ENCODE measurements at regions not wholly inside any gene's neighbourhood (a gene's known extent, or its start where the extent isn't known, plus 50 kb on each side); places are given as distances from the start of the nearest gene placed in this dataset.

GRCh38 chr18:37935086-37935485 lies 369.5 kb upstream of the CELF4 start:
- in situ Hi-C loops (cut with HindIII; ENCODE audit: low pct_unique_long_range_greater_than_20kb, low sequenced_read_pairs), result no loop called here

GRCh38 chr18:37930640-37931039 lies 365.0 kb upstream of the CELF4 start:
- no peak for DNase-seq (ENCODE audit: low read depth)
- in situ Hi-C loops (cut with HindIII; ENCODE audit: low pct_unique_long_range_greater_than_20kb, low sequenced_read_pairs), result no loop called here

More at GRCh38 chr18:37935086-37935485, 369.5 kb upstream of the CELF4 start:
- DNase-seq (ENCODE audit: low read depth), result no peak

- in situ Hi-C loops (cut with HindIII; ENCODE audit: low pct_unique_long_range_greater_than_20kb, low sequenced_read_pairs), result no loop called here
These were observed 356.6 kb upstream of the CELF4 start for GRCh38 chr18:37922162-37922561.

GRCh38 chr18:37920865-37921264 lies 355.3 kb upstream of the CELF4 start:
- no peak for DNase-seq (ENCODE audit: low read depth)
- in situ Hi-C loops (cut with HindIII; ENCODE audit: low pct_unique_long_range_greater_than_20kb, low sequenced_read_pairs), result no loop called here

More at GRCh38 chr18:37922162-37922561, 356.6 kb upstream of the CELF4 start:
- no peak for DNase-seq (ENCODE audit: low read depth)

GRCh38 chr18:37913051-37913450 lies 347.5 kb upstream of the CELF4 start:
- in situ Hi-C loops (cut with HindIII; ENCODE audit: low pct_unique_long_range_greater_than_20kb, low sequenced_read_pairs), result no loop called here

GRCh38 chr18:37902344-37902743 lies 336.7 kb upstream of the CELF4 start:
- no peak for DNase-seq (ENCODE audit: low read depth)
- in situ Hi-C loops (cut with HindIII; ENCODE audit: low pct_unique_long_range_greater_than_20kb, low sequenced_read_pairs), result no loop called here

More at GRCh38 chr18:37913051-37913450, 347.5 kb upstream of the CELF4 start:
- DNase-seq (ENCODE audit: low read depth), result no peak

- no peak for DNase-seq (ENCODE audit: low read depth)
- in situ Hi-C loops (cut with HindIII; ENCODE audit: low pct_unique_long_range_greater_than_20kb, low sequenced_read_pairs), result no loop called here
These were observed 334.7 kb upstream of the CELF4 start for GRCh38 chr18:37900326-37900725.

- in situ Hi-C loops (cut with HindIII; ENCODE audit: low pct_unique_long_range_greater_than_20kb, low sequenced_read_pairs), result no loop called here
- DNase-seq (ENCODE audit: low read depth), result no peak
These were observed 324.4 kb upstream of the CELF4 start for GRCh38 chr18:37889963-37890362.

- in situ Hi-C loops (cut with HindIII; ENCODE audit: low pct_unique_long_range_greater_than_20kb, low sequenced_read_pairs), result no loop called here
- DNase-seq (ENCODE audit: low read depth), result no peak
These were observed 309.1 kb upstream of the CELF4 start for GRCh38 chr18:37874721-37875120.

GRCh38 chr18:37873416-37873815 lies 307.8 kb upstream of the CELF4 start:
- DNase-seq (ENCODE audit: low read depth), result no peak
- in situ Hi-C loops (cut with HindIII; ENCODE audit: low pct_unique_long_range_greater_than_20kb, low sequenced_read_pairs), result no loop called here

- no peak for DNase-seq (ENCODE audit: low read depth)
- in situ Hi-C loops (cut with HindIII; ENCODE audit: low pct_unique_long_range_greater_than_20kb, low sequenced_read_pairs), result no loop called here
These were observed 307.0 kb upstream of the CELF4 start for GRCh38 chr18:37872562-37872961.

GRCh38 chr18:37871561-37871960 lies 306.0 kb upstream of the CELF4 start:
- DNase-seq (ENCODE audit: low read depth), result no peak
- in situ Hi-C loops (cut with HindIII; ENCODE audit: low pct_unique_long_range_greater_than_20kb, low sequenced_read_pairs), result no loop called here

GRCh38 chr18:37869051-37869450 lies 303.5 kb upstream of the CELF4 start:
- DNase-seq (ENCODE audit: low read depth), result no peak
- in situ Hi-C loops (cut with HindIII; ENCODE audit: low pct_unique_long_range_greater_than_20kb, low sequenced_read_pairs), result no loop called here

GRCh38 chr18:37864122-37864521 lies 298.5 kb upstream of the CELF4 start:
- DNase-seq (ENCODE audit: low read depth), result no peak
- in situ Hi-C loops (cut with HindIII; ENCODE audit: low pct_unique_long_range_greater_than_20kb, low sequenced_read_pairs), result no loop called here

- in situ Hi-C loops (cut with HindIII; ENCODE audit: low pct_unique_long_range_greater_than_20kb, low sequenced_read_pairs), result no loop called here
- DNase-seq (ENCODE audit: low read depth), result no peak
These were observed 296.4 kb upstream of the CELF4 start for GRCh38 chr18:37861981-37862380.

GRCh38 chr18:37854396-37854795 lies 288.8 kb upstream of the CELF4 start:
- in situ Hi-C loops (cut with HindIII; ENCODE audit: low pct_unique_long_range_greater_than_20kb, low sequenced_read_pairs), result no loop called here
- DNase-seq (ENCODE audit: low read depth), result no peak

GRCh38 chr18:37853706-37854105 lies 288.1 kb upstream of the CELF4 start:
- in situ Hi-C loops (cut with HindIII; ENCODE audit: low pct_unique_long_range_greater_than_20kb, low sequenced_read_pairs), result no loop called here
- DNase-seq (ENCODE audit: low read depth), result no peak

GRCh38 chr18:37852464-37852863 lies 286.9 kb upstream of the CELF4 start:
- in situ Hi-C loops (cut with HindIII; ENCODE audit: low pct_unique_long_range_greater_than_20kb, low sequenced_read_pairs), result no loop called here
- no peak for DNase-seq (ENCODE audit: low read depth)

- DNase-seq (ENCODE audit: low read depth), result no peak
- in situ Hi-C loops (cut with HindIII; ENCODE audit: low pct_unique_long_range_greater_than_20kb, low sequenced_read_pairs), result no loop called here
These were observed 281.9 kb upstream of the CELF4 start for GRCh38 chr18:37847544-37847943.

- in situ Hi-C loops (cut with HindIII; ENCODE audit: low pct_unique_long_range_greater_than_20kb, low sequenced_read_pairs), result no loop called here
- no peak for DNase-seq (ENCODE audit: low read depth)
These were observed 281.4 kb upstream of the CELF4 start for GRCh38 chr18:37846996-37847395.

- DNase-seq (ENCODE audit: low read depth), result no peak
- in situ Hi-C loops (cut with HindIII; ENCODE audit: low pct_unique_long_range_greater_than_20kb, low sequenced_read_pairs), result no loop called here
These were observed 279.9 kb upstream of the CELF4 start for GRCh38 chr18:37845498-37845897.

Data from Caki2 (cell line).